WTC11 (cell line): ENCODE measurements at regions not wholly inside any gene's neighbourhood (a gene's known extent, or its start where the extent isn't known, plus 50 kb on each side); places are given as distances from the start of the nearest gene placed in this dataset.

Experiments used
- ATAC-seq: fragments of 200-7000 bp; cut with Tn5 transposase; 2 replicates; pipeline ENCODE4 v1.10.0; 2021; ENCODE audit warnings: mild to moderate bottlenecking, moderate library complexity
- CTCF ChIA-PET: fragments of 300-600 bp; sonication (Branson Sonifier 250); formaldehyde crosslinking; loops from one replicate; lab custom pipeline; 2021; ENCODE audit warnings: antibody characterized with exemption; lab: Charles Lee
- POLR2A ChIA-PET: fragments of 350-600 bp; sonication (Branson Sonifier 250); formaldehyde crosslinking; loops from one replicate; lab custom pipeline; 2021; ENCODE audit warnings: antibody characterized with exemption; lab: Charles Lee
- DNase-seq: peaks from one replicate; pipeline ENCODE4 v3.0.0; 2021; ENCODE audit warnings: low spot score
- H3K27ac Mint-ChIP-seq: 2 replicates; pipeline ENCODE4 v1.8.0; 2021; ENCODE audit warnings: mixed read lengths
- H3K27me3 Mint-ChIP-seq: 2 replicates; pipeline ENCODE4 v1.8.0; 2021; ENCODE audit warnings: low read depth, mild to moderate bottlenecking, moderate library complexity, mixed read lengths
- H3K36me3 Mint-ChIP-seq: 2 replicates; pipeline ENCODE4 v1.8.0; 2021; ENCODE audit warnings: mixed read lengths
- H3K4me1 Mint-ChIP-seq: 2 replicates; pipeline ENCODE4 v1.8.0; 2022; ENCODE audit warnings: mixed read lengths
- H3K4me3 Mint-ChIP-seq: 2 replicates; pipeline ENCODE4 v1.8.0; 2021; ENCODE audit warnings: mild to moderate bottlenecking, moderate library complexity, mixed read lengths
- H3K9me3 Mint-ChIP-seq: 2 replicates; pipeline ENCODE4 v1.8.0; 2021; ENCODE audit warnings: mixed read lengths
- ATF1 ChIP-seq: sonication (generic); formaldehyde crosslinking; IDR thresholded peaks from 2 replicates; pipeline ENCODE4 v1.8.1; 2023; ENCODE audit warnings: mild to moderate bottlenecking, moderate library complexity, missing genetic modification reagents
- ATF3 ChIP-seq: sonication (generic); formaldehyde crosslinking; conservative IDR thresholded peaks from 2 replicates; pipeline ENCODE4 v1.8.1; 2022; ENCODE audit warnings: mild to moderate bottlenecking, missing genetic modification reagents
- CBFB ChIP-seq: sonication (generic); formaldehyde crosslinking; IDR thresholded peaks from 2 replicates; pipeline ENCODE4 v1.8.1; 2022; ENCODE audit warnings: mild to moderate bottlenecking, low read depth, missing genetic modification reagents
- CDX4 ChIP-seq: fragments of 250-450 bp; sonication (Bioruptor Pico); IDR thresholded peaks from 2 replicates; pipeline ENCODE4 v1.9.0; 2021; ENCODE audit warnings: moderate library complexity, mild to moderate bottlenecking, inconsistent platforms, borderline replicate concordance
- CTCF ChIP-seq: fragments of 200-600 bp; IDR thresholded peaks from 2 replicates; pipeline ENCODE4 v1.8.0; 2022; ENCODE audit warnings: antibody characterized with exemption
- E2F5 ChIP-seq: sonication (generic); formaldehyde crosslinking; IDR thresholded peaks from 2 replicates; pipeline ENCODE4 v1.8.1; 2022; ENCODE audit warnings: mild to moderate bottlenecking, moderate library complexity, missing genetic modification reagents
- GABPB1 ChIP-seq: sonication (generic); formaldehyde crosslinking; IDR thresholded peaks from 2 replicates; pipeline ENCODE4 v1.8.1; 2023; ENCODE audit warnings: mild to moderate bottlenecking, missing genetic modification reagents
- GRHL2 ChIP-seq: fragments of 250-450 bp; sonication (Bioruptor Pico); IDR thresholded peaks from 2 replicates; pipeline ENCODE4 v1.8.0; 2022; ENCODE audit warnings: mild to moderate bottlenecking, moderate library complexity; ENCODE audit not compliant: insufficient replicate concordance, severe bottlenecking
- HMGXB4 ChIP-seq: sonication (generic); formaldehyde crosslinking; IDR thresholded peaks from 2 replicates; pipeline ENCODE4 v1.8.1; 2023; ENCODE audit warnings: mild to moderate bottlenecking, moderate library complexity, missing genetic modification reagents
- KAT7 ChIP-seq: sonication (generic); formaldehyde crosslinking; IDR thresholded peaks from 2 replicates; pipeline ENCODE4 v1.8.1; 2023; ENCODE audit warnings: missing genetic modification reagents, mild to moderate bottlenecking, borderline replicate concordance
- MLX ChIP-seq: sonication (generic); formaldehyde crosslinking; IDR thresholded peaks from 2 replicates; pipeline ENCODE4 v1.8.1; 2023; ENCODE audit warnings: mild to moderate bottlenecking, missing genetic modification reagents, moderate library complexity
- MXD4 ChIP-seq: fragments of 250-450 bp; sonication (Bioruptor Pico); IDR thresholded peaks from 2 replicates; pipeline ENCODE4 v1.8.0; 2021; ENCODE audit warnings: mild to moderate bottlenecking, moderate library complexity, borderline replicate concordance
- NFATC4 ChIP-seq: fragments of 250-450 bp; sonication (Bioruptor Pico); IDR thresholded peaks from 2 replicates; pipeline ENCODE4 v1.9.0; 2021; ENCODE audit warnings: mild to moderate bottlenecking
- NFE2L1 ChIP-seq: sonication (generic); formaldehyde crosslinking; IDR thresholded peaks from 2 replicates; pipeline ENCODE4 v1.8.1; 2023; ENCODE audit warnings: missing genetic modification reagents
- NFYB ChIP-seq: sonication (generic); formaldehyde crosslinking; conservative IDR thresholded peaks from 2 replicates; pipeline ENCODE4 v1.8.0; 2022; ENCODE audit warnings: low read depth, missing genetic modification reagents
- PREB ChIP-seq: sonication (generic); formaldehyde crosslinking; IDR thresholded peaks from 2 replicates; pipeline ENCODE4 v1.8.1; 2022; ENCODE audit warnings: mild to moderate bottlenecking, missing genetic modification reagents, moderate library complexity, borderline replicate concordance
- RORB ChIP-seq: fragments of 250-450 bp; sonication (Bioruptor Pico); IDR thresholded peaks from 2 replicates; pipeline ENCODE4 v1.9.0; 2021; ENCODE audit warnings: mild to moderate bottlenecking
- SP1 ChIP-seq: sonication (generic); formaldehyde crosslinking; conservative IDR thresholded peaks from 2 replicates; pipeline ENCODE4 v1.8.1; 2022; ENCODE audit warnings: missing genetic modification reagents
- TEAD1 ChIP-seq: sonication (generic); formaldehyde crosslinking; IDR thresholded peaks from 2 replicates; pipeline ENCODE4 v1.8.0; 2022; ENCODE audit warnings: mild to moderate bottlenecking, missing genetic modification reagents
- TP53 ChIP-seq: sonication (generic); formaldehyde crosslinking; IDR thresholded peaks from 2 replicates; pipeline ENCODE4 v1.8.1; 2023; ENCODE audit warnings: mild to moderate bottlenecking, missing genetic modification reagents
- USF2 ChIP-seq: sonication (generic); formaldehyde crosslinking; IDR thresholded peaks from 2 replicates; pipeline ENCODE4 v1.8.1; 2023; ENCODE audit warnings: mild to moderate bottlenecking, missing genetic modification reagents, moderate library complexity
- ZNF219 ChIP-seq: sonication (generic); formaldehyde crosslinking; IDR thresholded peaks from 2 replicates; pipeline ENCODE4 v1.8.0; 2023; ENCODE audit warnings: missing genetic modification reagents, mild to moderate bottlenecking, borderline replicate concordance
- ZNF263 ChIP-seq: sonication (generic); formaldehyde crosslinking; IDR thresholded peaks from 2 replicates; pipeline ENCODE4 v1.8.1; 2022; ENCODE audit warnings: low read depth, mild to moderate bottlenecking, moderate library complexity, missing genetic modification reagents
- ZNF532 ChIP-seq: fragments of 250-450 bp; sonication (Bioruptor Pico); IDR thresholded peaks from 2 replicates; pipeline ENCODE4 v1.9.0; 2021; ENCODE audit warnings: mild to moderate bottlenecking, borderline replicate concordance

- no peak for TF ChIP-seq CBFB
- TF ChIP-seq USF2 (CRISPR knock-in tag) = no peak
- TF ChIP-seq KAT7 = no peak
- no peak for TF ChIP-seq GABPB1 (CRISPR knock-in tag)
- no peak for TF ChIP-seq ATF3 (CRISPR knock-in tag)
- TF ChIP-seq MXD4 (CRISPR knock-in tag) = no peak
- no peak for TF ChIP-seq ATF1 (CRISPR knock-in tag)
These were observed 597.1 kb upstream of the PRMT6 start (continued) for GRCh38 chr1:106459418-106459817.

- POLR2A ChIA-PET = no interaction called here
- H3K9me3 Mint-ChIP-seq = peaks cover 28% of the 10 kb centered on the region
- CTCF ChIA-PET = no interaction called here
- peaks cover 15% of the 10 kb centered on the region for H3K36me3 Mint-ChIP-seq
- H3K27me3 Mint-ChIP-seq = no peaks in the 10 kb centered on the region
- H3K4me3 Mint-ChIP-seq = no peak overlapping the region
- H3K27ac Mint-ChIP-seq = no peak overlapping the region
- TF ChIP-seq RORB (CRISPR knock-in tag) = no peak
- TF ChIP-seq SP1 (CRISPR knock-in tag) = no peak
- no peak for TF ChIP-seq ZNF219 (CRISPR knock-in tag)
- TF ChIP-seq NFE2L1 (CRISPR knock-in tag) = no peak
- no peak for TF ChIP-seq E2F5 (CRISPR knock-in tag)
- TF ChIP-seq CDX4 = no peak
- TF ChIP-seq NFYB (CRISPR knock-in tag) = no peak
- TF ChIP-seq PREB (CRISPR knock-in tag) = no peak
- TF ChIP-seq CBFB = no peak
- no peak for TF ChIP-seq NFATC4
- no peak for TF ChIP-seq ZNF263
- no peak for TF ChIP-seq GRHL2 (CRISPR knock-in tag)
- no peak for TF ChIP-seq MLX
- no peak for TF ChIP-seq HMGXB4 (CRISPR knock-in tag)
- no peak for TF ChIP-seq ZNF532 (CRISPR knock-in tag)
- no peak for TF ChIP-seq TEAD1 (CRISPR knock-in tag)
- no peak for TF ChIP-seq TP53 (CRISPR knock-in tag)
- no peak for TF ChIP-seq CTCF
- DNase-seq (no peak), ATAC-seq (no peak)
- H3K4me1 Mint-ChIP-seq = no peaks in the 10 kb centered on the region
These were observed 590.8 kb upstream of the PRMT6 start for GRCh38 chr1:106465666-106466065.
